ENCODE measurements at regions not wholly inside any gene's neighbourhood (a gene's known extent, or its start where the extent isn't known, plus 50 kb on each side); places are given as distances from the start of the nearest gene placed in this dataset.

- DNase-seq = no peak
Observed at GRCh38 chr1:232223887-232224286, 406.0 kb downstream of the SIPA1L2 start.

- no peak for DNase-seq
Observed at GRCh38 chr1:232223183-232223708, 406.7 kb downstream of the SIPA1L2 start.

GRCh38 chr1:232222614-232223013 lies 407.3 kb downstream of the SIPA1L2 start:
- no peak for DNase-seq

GRCh38 chr1:232221802-232222499 lies 408.0 kb downstream of the SIPA1L2 start:
- DNase-seq = peak; percentile 24

- DNase-seq = no peak
Observed at GRCh38 chr1:232218955-232219865, 410.7 kb downstream of the SIPA1L2 start.

- DNase-seq = no peak
Observed at GRCh38 chr1:232213928-232214327, 416.0 kb downstream of the SIPA1L2 start.

- no peak for DNase-seq
Observed at GRCh38 chr1:232212253-232212652, 417.7 kb downstream of the SIPA1L2 start.

GRCh38 chr1:232211149-232211548 lies 418.8 kb downstream of the SIPA1L2 start:
- DNase-seq = peak; percentile 51

- no peak for DNase-seq
Observed at GRCh38 chr1:232209357-232209756, 420.6 kb downstream of the SIPA1L2 start.

GRCh38 chr1:232207073-232207866 lies 422.7 kb downstream of the SIPA1L2 start:
- DNase-seq = peak; percentile 76

- no peak for DNase-seq
Observed at GRCh38 chr1:232204269-232204668, 425.7 kb downstream of the SIPA1L2 start.

GRCh38 chr1:232201024-232201423 lies 428.9 kb downstream of the SIPA1L2 start:
- DNase-seq = no peak

GRCh38 chr1:232196042-232196441 lies 433.9 kb downstream of the SIPA1L2 start:
- DNase-seq = peak; percentile 67

- DNase-seq = no peak
Observed at GRCh38 chr1:232194424-232194823, 435.5 kb downstream of the SIPA1L2 start.

- no peak for DNase-seq
Observed at GRCh38 chr1:232193451-232193783, 436.5 kb downstream of the SIPA1L2 start.

GRCh38 chr1:232192781-232193450 lies 437.0 kb downstream of the SIPA1L2 start:
- DNase-seq = peak; percentile 61

GRCh38 chr1:232191560-232191959 lies 438.4 kb downstream of the SIPA1L2 start:
- DNase-seq = no peak

- DNase-seq = no peak
Observed at GRCh38 chr1:232188318-232188717, 441.6 kb downstream of the SIPA1L2 start.

- DNase-seq = no peak
Observed at GRCh38 chr1:232186931-232187330, 443.0 kb downstream of the SIPA1L2 start.

GRCh38 chr1:232184561-232185530 lies 445.1 kb downstream of the SIPA1L2 start:
- DNase-seq = no peak

- DNase-seq = peak; percentile 13
Observed at GRCh38 chr1:232183802-232184201, 446.1 kb downstream of the SIPA1L2 start.
